Stimulated activated CD4-positive, alpha-beta T cell treated with anti-CD3 and anti-CD28 coated beads, Interleukin-15, amount 100 ng/mL, for 1 hour (primary cell): ENCODE measurements at regions not wholly inside any gene's neighbourhood (a gene's known extent, or its start where the extent isn't known, plus 50 kb on each side); places are given as distances from the start of the nearest gene placed in this dataset.
"Not testable (repeated sequence)": the region's sequence is repeated elsewhere in the genome, so short reads cannot be mapped to it uniquely, and the experiment has no call there.

Experiments used
- DNase-seq, 2 donors: peaks; one replicate each; pipeline ENCODE4 v3.0.0-alpha.2; 2020; ENCODE audit warnings: low read depth in 1 of 2, low spot score in 1 of 2

GRCh38 chr14:22265319-22266141 lies 323.5 kb downstream of the DAD1 start:
- DNase-seq, result no peak

- no peak for DNase-seq
Measured at GRCh38 chr14:22264759-22265158, 324.3 kb downstream of the DAD1 start.

GRCh38 chr14:22263961-22264360 lies 325.1 kb downstream of the DAD1 start:
- DNase-seq, result no peak

- DNase-seq, result no peak
Measured at GRCh38 chr14:22262881-22263280, 326.1 kb downstream of the DAD1 start.

GRCh38 chr14:22255017-22255950 lies 333.7 kb downstream of the DAD1 start:
- DNase-seq, result no peak

GRCh38 chr14:22252686-22253085 lies 336.3 kb downstream of the DAD1 start:
- DNase-seq, result no peak

- no peak for DNase-seq
Measured at GRCh38 chr14:22251090-22251489, 337.9 kb downstream of the DAD1 start.

GRCh38 chr14:22249770-22250169 lies 339.3 kb downstream of the DAD1 start:
- no peak for DNase-seq

- DNase-seq, result no peak
Measured at GRCh38 chr14:22243971-22244581, 344.9 kb downstream of the DAD1 start.

- not testable (repeated sequence) for DNase-seq
Measured at GRCh38 chr14:22238320-22238719, 350.7 kb downstream of the DAD1 start.

- no peak for DNase-seq
Measured at GRCh38 chr14:22233377-22233776, 355.6 kb downstream of the DAD1 start.

GRCh38 chr14:22232933-22233332 lies 356.1 kb downstream of the DAD1 start:
- no peak for DNase-seq

GRCh38 chr14:22232486-22232885 lies 356.5 kb downstream of the DAD1 start:
- no peak for DNase-seq

GRCh38 chr14:22231018-22231417 lies 358.0 kb downstream of the DAD1 start:
- no peak for DNase-seq

GRCh38 chr14:22230517-22230916 lies 358.5 kb downstream of the DAD1 start:
- DNase-seq, result no peak

GRCh38 chr14:22227084-22227483 lies 361.9 kb downstream of the DAD1 start:
- no peak for DNase-seq

GRCh38 chr14:22226381-22226780 lies 362.6 kb downstream of the DAD1 start:
- no peak for DNase-seq

GRCh38 chr14:22225516-22226140 lies 363.4 kb downstream of the DAD1 start:
- DNase-seq, result no peak

GRCh38 chr14:22221508-22221907 lies 367.5 kb downstream of the DAD1 start:
- no peak for DNase-seq

GRCh38 chr14:22220427-22220826 lies 368.6 kb downstream of the DAD1 start:
- no peak for DNase-seq

GRCh38 chr14:22218728-22219127 lies 370.3 kb downstream of the DAD1 start:
- DNase-seq, result no peak
